SK-N-SH treated with all-trans-retinoic acid at 6 μM for 48 hours (cell line): ENCODE measurements at regions not wholly inside any gene's neighbourhood (a gene's known extent, or its start where the extent isn't known, plus 50 kb on each side); places are given as distances from the start of the nearest gene placed in this dataset.

Source experiments
- ATAC-seq: fragments of 200-7000 bp; cut with Tn5 transposase; 3 replicates; pipeline ENCODE4 v1.9.1; 2020; ENCODE audit warnings: mild to moderate bottlenecking, moderate library complexity
- ARNTL ChIP-seq: fragments of 450-650 bp; formaldehyde crosslinking; IDR thresholded peaks from 2 replicates; pipeline ENCODE4 v1.5.0; 2020; ENCODE audit warnings: low read depth, mild to moderate bottlenecking, moderate library complexity, borderline replicate concordance
- BACH2 ChIP-seq: fragments of 250-450 bp; sonication (Bioruptor Pico); IDR thresholded peaks from 2 replicates; pipeline ENCODE4 v1.9.0; 2021; ENCODE audit warnings: mild to moderate bottlenecking, borderline replicate concordance
- CSDC2 ChIP-seq: fragments of 250-450 bp; sonication (Bioruptor Pico); IDR thresholded peaks from 2 replicates; pipeline ENCODE4 v1.5.0; 2020; ENCODE audit warnings: mild to moderate bottlenecking, moderate library complexity
- CSRNP3 ChIP-seq: fragments of 250-450 bp; sonication (Bioruptor Pico); IDR thresholded peaks from 2 replicates; pipeline ENCODE4 v1.5.1; 2021; ENCODE audit warnings: mild to moderate bottlenecking, moderate library complexity
- ESRRG ChIP-seq: fragments of 250-450 bp; sonication (Bioruptor Pico); IDR thresholded peaks from 2 replicates; pipeline ENCODE4 v1.6.1; 2021; ENCODE audit warnings: mild to moderate bottlenecking
- GLIS3 ChIP-seq: fragments of 250-450 bp; sonication (Bioruptor Pico); IDR thresholded peaks from 2 replicates; pipeline ENCODE4 v1.5.0; 2020; ENCODE audit warnings: mild to moderate bottlenecking, moderate library complexity
- ISL1 ChIP-seq: fragments of 250-450 bp; sonication (Bioruptor Pico); IDR thresholded peaks from 2 replicates; pipeline ENCODE4 v2.1.2; 2022; ENCODE audit warnings: mild to moderate bottlenecking, moderate library complexity
- OSR1 ChIP-seq: fragments of 250-450 bp; sonication (Bioruptor Pico); IDR thresholded peaks from 2 replicates; pipeline ENCODE4 v1.8.0; 2022; ENCODE audit warnings: moderate library complexity, mild to moderate bottlenecking, inconsistent platforms
- PATZ1 ChIP-seq: fragments of 250-450 bp; sonication (Bioruptor Pico); IDR thresholded peaks from 2 replicates; pipeline ENCODE4 v1.8.0; 2020; ENCODE audit warnings: mild to moderate bottlenecking, moderate library complexity, borderline replicate concordance
- PPARA ChIP-seq: fragments of 250-450 bp; sonication (Bioruptor Pico); IDR thresholded peaks from 2 replicates; pipeline ENCODE4 v1.5.0; 2020; ENCODE audit warnings: mild to moderate bottlenecking, borderline replicate concordance
- RARB ChIP-seq: fragments of 250-450 bp; sonication (Bioruptor Pico); IDR thresholded peaks from 2 replicates; pipeline ENCODE4 v1.8.0; 2021; ENCODE audit warnings: mild to moderate bottlenecking, moderate library complexity
- SNAI2 ChIP-seq: fragments of 250-450 bp; sonication (Bioruptor Pico); IDR thresholded peaks from 2 replicates; pipeline ENCODE4 v1.5.0; 2020; ENCODE audit warnings: mild to moderate bottlenecking, moderate library complexity
- TCF4 ChIP-seq: fragments of 250-450 bp; sonication (Bioruptor Pico); IDR thresholded peaks from 2 replicates; pipeline ENCODE4 v1.8.0; 2021; ENCODE audit warnings: mild to moderate bottlenecking, moderate library complexity, borderline replicate concordance
- TOX ChIP-seq: fragments of 250-450 bp; sonication (Bioruptor Pico); IDR thresholded peaks from 2 replicates; pipeline ENCODE4 v1.8.0; 2021; ENCODE audit warnings: mild to moderate bottlenecking, moderate library complexity, borderline replicate concordance
- ZC3H10 ChIP-seq: fragments of 250-450 bp; sonication (Bioruptor Pico); IDR thresholded peaks from 2 replicates; pipeline ENCODE4 v1.5.1; 2021; ENCODE audit warnings: mild to moderate bottlenecking, moderate library complexity
- ZFP3 ChIP-seq: fragments of 250-450 bp; sonication (Bioruptor Pico); IDR thresholded peaks from 2 replicates; pipeline ENCODE4 v1.5.0; 2020; ENCODE audit warnings: mild to moderate bottlenecking, moderate library complexity
- ZFP30 ChIP-seq: fragments of 450-650 bp; formaldehyde crosslinking; IDR thresholded peaks from 2 replicates; pipeline ENCODE4 v1.5.0; 2022; ENCODE audit warnings: mild to moderate bottlenecking, moderate library complexity
- ZNF565 ChIP-seq: fragments of 450-650 bp; formaldehyde crosslinking; conservative IDR thresholded peaks from 2 replicates; pipeline ENCODE4 v1.5.0; 2020; ENCODE audit warnings: low read depth, mild to moderate bottlenecking, moderate library complexity
- ZNF70 ChIP-seq: fragments of 450-650 bp; formaldehyde crosslinking; IDR thresholded peaks from 2 replicates; pipeline ENCODE4 v1.5.0; 2020; ENCODE audit warnings: mild to moderate bottlenecking, moderate library complexity
- ZNF8 ChIP-seq: fragments of 450-650 bp; formaldehyde crosslinking; IDR thresholded peaks from 2 replicates; pipeline ENCODE4 v1.5.0; 2020; ENCODE audit warnings: mild to moderate bottlenecking, moderate library complexity
- TF ChIP-seq, protein P1 (sequence below): fragments of 250-450 bp; sonication (Bioruptor Pico); IDR thresholded peaks from 2 replicates; pipeline ENCODE4 v1.5.1; 2020; ENCODE audit warnings: low read depth, mild to moderate bottlenecking, moderate library complexity
- TF ChIP-seq, protein P2 (sequence below): fragments of 250-450 bp; sonication (Bioruptor Pico); IDR thresholded peaks from 2 replicates; pipeline ENCODE4 v1.8.0; 2021; ENCODE audit warnings: low read depth, mild to moderate bottlenecking, moderate library complexity, borderline replicate concordance
- TF ChIP-seq, protein P3 (sequence below): fragments of 250-450 bp; sonication (Bioruptor Pico); IDR thresholded peaks from 2 replicates; pipeline ENCODE4 v1.5.0; 2020; ENCODE audit warnings: mild to moderate bottlenecking, moderate library complexity

- TF ChIP-seq CSRNP3 (CRISPR knock-in tag) = peak; percentile 77; the same call in 1 of the 2 replicates
- peak; percentile 69; the same call in 1 of the 2 replicates for TF ChIP-seq SNAI2 (CRISPR knock-in tag)
- TF ChIP-seq, protein P1, sequence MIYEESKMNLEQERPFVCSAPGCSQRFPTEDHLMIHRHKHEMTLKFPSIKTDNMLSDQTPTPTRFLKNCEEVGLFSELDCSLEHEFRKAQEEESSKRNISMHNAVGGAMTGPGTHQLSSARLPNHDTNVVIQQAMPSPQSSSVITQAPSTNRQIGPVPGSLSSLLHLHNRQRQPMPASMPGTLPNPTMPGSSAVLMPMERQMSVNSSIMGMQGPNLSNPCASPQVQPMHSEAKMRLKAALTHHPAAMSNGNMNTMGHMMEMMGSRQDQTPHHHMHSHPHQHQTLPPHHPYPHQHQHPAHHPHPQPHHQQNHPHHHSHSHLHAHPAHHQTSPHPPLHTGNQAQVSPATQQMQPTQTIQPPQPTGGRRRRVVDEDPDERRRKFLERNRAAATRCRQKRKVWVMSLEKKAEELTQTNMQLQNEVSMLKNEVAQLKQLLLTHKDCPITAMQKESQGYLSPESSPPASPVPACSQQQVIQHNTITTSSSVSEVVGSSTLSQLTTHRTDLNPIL (CRISPR knock-in tag) = peak; percentile 76
- TF ChIP-seq ZNF70 (CRISPR knock-in tag) = no peak
- TF ChIP-seq PPARA (CRISPR knock-in tag) = no peak
- TF ChIP-seq, protein P2, sequence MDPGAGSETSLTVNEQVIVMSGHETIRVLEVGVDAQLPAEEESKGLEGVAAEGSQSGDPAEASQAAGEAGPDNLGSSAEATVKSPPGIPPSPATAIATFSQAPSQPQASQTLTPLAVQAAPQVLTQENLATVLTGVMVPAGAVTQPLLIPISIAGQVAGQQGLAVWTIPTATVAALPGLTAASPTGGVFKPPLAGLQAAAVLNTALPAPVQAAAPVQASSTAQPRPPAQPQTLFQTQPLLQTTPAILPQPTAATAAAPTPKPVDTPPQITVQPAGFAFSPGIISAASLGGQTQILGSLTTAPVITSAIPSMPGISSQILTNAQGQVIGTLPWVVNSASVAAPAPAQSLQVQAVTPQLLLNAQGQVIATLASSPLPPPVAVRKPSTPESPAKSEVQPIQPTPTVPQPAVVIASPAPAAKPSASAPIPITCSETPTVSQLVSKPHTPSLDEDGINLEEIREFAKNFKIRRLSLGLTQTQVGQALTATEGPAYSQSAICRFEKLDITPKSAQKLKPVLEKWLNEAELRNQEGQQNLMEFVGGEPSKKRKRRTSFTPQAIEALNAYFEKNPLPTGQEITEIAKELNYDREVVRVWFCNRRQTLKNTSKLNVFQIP (CRISPR knock-in tag) = no peak; the same call in 1 of the 2 replicates
- no peak for TF ChIP-seq RARB (CRISPR knock-in tag)
- TF ChIP-seq ARNTL = no peak
- no peak for TF ChIP-seq BACH2 (CRISPR knock-in tag)
- TF ChIP-seq TOX (CRISPR knock-in tag) = no peak
- peak; percentile 74 for TF ChIP-seq ZNF8 (CRISPR knock-in tag)
- TF ChIP-seq TCF4 (CRISPR knock-in tag) = peak; percentile 97
- TF ChIP-seq OSR1 = no peak
- no peak for TF ChIP-seq CSDC2 (CRISPR knock-in tag)
- TF ChIP-seq ZNF565 (CRISPR knock-in tag) = no peak
- TF ChIP-seq GLIS3 (CRISPR knock-in tag) = peak; percentile 91; the same call in 1 of the 2 replicates
- no peak for TF ChIP-seq ZC3H10 (CRISPR knock-in tag)
- TF ChIP-seq, protein P3, sequence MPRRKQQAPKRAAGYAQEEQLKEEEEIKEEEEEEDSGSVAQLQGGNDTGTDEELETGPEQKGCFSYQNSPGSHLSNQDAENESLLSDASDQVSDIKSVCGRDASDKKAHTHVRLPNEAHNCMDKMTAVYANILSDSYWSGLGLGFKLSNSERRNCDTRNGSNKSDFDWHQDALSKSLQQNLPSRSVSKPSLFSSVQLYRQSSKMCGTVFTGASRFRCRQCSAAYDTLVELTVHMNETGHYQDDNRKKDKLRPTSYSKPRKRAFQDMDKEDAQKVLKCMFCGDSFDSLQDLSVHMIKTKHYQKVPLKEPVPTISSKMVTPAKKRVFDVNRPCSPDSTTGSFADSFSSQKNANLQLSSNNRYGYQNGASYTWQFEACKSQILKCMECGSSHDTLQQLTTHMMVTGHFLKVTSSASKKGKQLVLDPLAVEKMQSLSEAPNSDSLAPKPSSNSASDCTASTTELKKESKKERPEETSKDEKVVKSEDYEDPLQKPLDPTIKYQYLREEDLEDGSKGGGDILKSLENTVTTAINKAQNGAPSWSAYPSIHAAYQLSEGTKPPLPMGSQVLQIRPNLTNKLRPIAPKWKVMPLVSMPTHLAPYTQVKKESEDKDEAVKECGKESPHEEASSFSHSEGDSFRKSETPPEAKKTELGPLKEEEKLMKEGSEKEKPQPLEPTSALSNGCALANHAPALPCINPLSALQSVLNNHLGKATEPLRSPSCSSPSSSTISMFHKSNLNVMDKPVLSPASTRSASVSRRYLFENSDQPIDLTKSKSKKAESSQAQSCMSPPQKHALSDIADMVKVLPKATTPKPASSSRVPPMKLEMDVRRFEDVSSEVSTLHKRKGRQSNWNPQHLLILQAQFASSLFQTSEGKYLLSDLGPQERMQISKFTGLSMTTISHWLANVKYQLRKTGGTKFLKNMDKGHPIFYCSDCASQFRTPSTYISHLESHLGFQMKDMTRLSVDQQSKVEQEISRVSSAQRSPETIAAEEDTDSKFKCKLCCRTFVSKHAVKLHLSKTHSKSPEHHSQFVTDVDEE = peak; percentile 99
- TF ChIP-seq PATZ1 (CRISPR knock-in tag) = peak; percentile 30; the same call in 1 of the 2 replicates
- no peak for TF ChIP-seq ZFP30
- TF ChIP-seq ESRRG (CRISPR knock-in tag) = peak; percentile 90; the same call in 1 of the 2 replicates
- TF ChIP-seq ZFP3 (CRISPR knock-in tag) = peak; percentile 69; the same call in 1 of the 2 replicates
- peak; percentile 96 for TF ChIP-seq ISL1 (CRISPR knock-in tag)
- peak; percentile 57; the same call in 1 of the 3 replicates for ATAC-seq
These were observed 52.3 kb upstream of the TMEM229A start for GRCh38 chr7:124085179-124085578.

GRCh38 chr7:124084024-124084423 lies 51.2 kb upstream of the TMEM229A start:
- ATAC-seq = peak; percentile 69; the same call in 2 of the 3 replicates
- TF ChIP-seq GLIS3 (CRISPR knock-in tag) = peak; percentile 93
- no peak for TF ChIP-seq ARNTL
- TF ChIP-seq ZNF8 (CRISPR knock-in tag) = peak; percentile 72
- TF ChIP-seq, protein P3 = peak; percentile 97
- TF ChIP-seq ZNF565 (CRISPR knock-in tag) = peak; percentile 90
- TF ChIP-seq TCF4 (CRISPR knock-in tag) = peak; percentile 95
- no peak for TF ChIP-seq PATZ1 (CRISPR knock-in tag)
- no peak for TF ChIP-seq CSDC2 (CRISPR knock-in tag)
- no peak for TF ChIP-seq TOX (CRISPR knock-in tag)
- TF ChIP-seq ESRRG (CRISPR knock-in tag) = no peak; the same call in none of the 2 replicates
- peak; percentile 79 for TF ChIP-seq CSRNP3 (CRISPR knock-in tag)
- no peak; the same call in 1 of the 2 replicates for TF ChIP-seq ZFP30
- TF ChIP-seq BACH2 (CRISPR knock-in tag) = no peak; the same call in 1 of the 2 replicates
